ENCODE measurements at regions not wholly inside any gene's neighbourhood (a gene's known extent, or its start where the extent isn't known, plus 50 kb on each side); places are given as distances from the start of the nearest gene placed in this dataset.
"Not testable (repeated sequence)": the region's sequence is repeated elsewhere in the genome, so short reads cannot be mapped to it uniquely, and the experiment has no call there.

GRCh38 chr14:105729825-105730368 lies 203.5 kb downstream of the TMEM121 start:
- FAIRE-seq; H2AFZ ChIP-seq (ENCODE audit: low read length); H3K4me3 ChIP-seq (ENCODE audit: extremely low read depth in 1 of 4, insufficient read depth in 2 of 4, low read depth in 3 of 4, low read length in 4 of 4); H2BK20ac ChIP-seq (ENCODE audit: low read length); H2BK5ac ChIP-seq (ENCODE audit: low read depth, low read length); POLR2A ChIA-PET (ENCODE audit: partially characterized antibody); H3K4me1 ChIP-seq (replicated peaks in 1 of 4; ENCODE audit: control insufficient read depth in 3 of 4, insufficient read depth in 4 of 4, low read length in 3 of 4); H3K36me3 ChIP-seq (ENCODE audit: control insufficient read depth in 2 of 4, insufficient read depth in 4 of 4, low read length in 3 of 4); H3K18ac ChIP-seq (ENCODE audit: extremely low read depth, low read length); H3K9ac ChIP-seq (replicated peaks in 1 of 4; ENCODE audit: extremely low read depth in 1 of 4, low read depth in 3 of 4, low read length in 3 of 4); H2BK12ac ChIP-seq (ENCODE audit: low read depth, low read length); H3K14ac ChIP-seq (ENCODE audit: insufficient read length); H3K79me1 ChIP-seq (ENCODE audit: low read depth, low read length); H3K79me2 ChIP-seq (ENCODE audit: control insufficient read depth in 1 of 2, insufficient read depth in 2 of 2, low read length in 2 of 2); H4K20me1 ChIP-seq (replicated peaks in 1 of 2; ENCODE audit: control insufficient read depth in 1 of 2, insufficient read depth in 2 of 2, low read length in 2 of 2); H4K8ac ChIP-seq (ENCODE audit: extremely low read depth, insufficient read depth, low read length); H2AK5ac ChIP-seq (ENCODE audit: low read depth, low read length); H3K23ac ChIP-seq (ENCODE audit: insufficient read length); H3K27ac ChIP-seq (ENCODE audit: low read depth, low read length); H2BK120ac ChIP-seq (replicated peaks; ENCODE audit: low read depth, low read length); H3K4me2 ChIP-seq (ENCODE audit: insufficient read depth in 1 of 2, low read depth in 2 of 2, low read length in 2 of 2); H2BK15ac ChIP-seq (ENCODE audit: low read length); H4K5ac ChIP-seq (ENCODE audit: insufficient read length, low read depth, low read length); H3K56ac ChIP-seq (replicated peaks; ENCODE audit: insufficient read length, low read depth, low read length); H3K4ac ChIP-seq (replicated peaks; ENCODE audit: insufficient read length, low read depth, low read length); DNase-seq (ENCODE audit: low read depth in 1 of 2, low spot score in 2 of 2); H4K91ac ChIP-seq (replicated peaks; ENCODE audit: insufficient read length, low read length); H3K23me2 ChIP-seq (ENCODE audit: low read depth, low read length); H3K27me3 ChIP-seq (replicated peaks in 1 of 4; ENCODE audit: control insufficient read depth in 3 of 4, extremely low read depth in 1 of 4, insufficient read depth in 3 of 4, low read length in 3 of 4): not testable (repeated sequence)
- H3K9me3 ChIP-seq (ENCODE audit: insufficient read depth in 2 of 2, low read depth in 1 of 2, low read length in 1 of 2), result peaks cover 16 to 59% of the 10 kb centered on the region in 2 experiments; a peak in 3 of 4 replicates
- 59% methylated on average over 8 of the region's 8 CpGs; no CpG with 5 or more reads in 1 of the 2 experiments for WGBS, 2 experiments (ENCODE audit: extremely low coverage in 1 of 2, insufficient coverage in 1 of 2, insufficient read length in 1 of 2, insufficient replicate concordance in 2 of 2, low coverage in 1 of 2, low lambda C conversion rate in 2 of 2, missing lambda C conversion rate in 1 of 2)
- CTCF ChIA-PET (ENCODE audit: partially characterized antibody), result interaction anchor here (0.6 kb wide), 1 partner anchor 16 kb away, joined by 3 read pairs; no protein-coding TSS in a partner anchor

GRCh38 chr14:105730731-105731130 lies 204.3 kb downstream of the TMEM121 start:
- CTCF ChIA-PET (ENCODE audit: partially characterized antibody); DNase-seq (ENCODE audit: low read depth in 1 of 2, low spot score in 2 of 2); H2BK5ac ChIP-seq (ENCODE audit: low read depth, low read length); H3K9ac ChIP-seq (replicated peaks in 1 of 4; ENCODE audit: extremely low read depth in 1 of 4, low read depth in 3 of 4, low read length in 3 of 4); H3K23ac ChIP-seq (ENCODE audit: insufficient read length); H3K36me3 ChIP-seq (ENCODE audit: control insufficient read depth in 2 of 4, insufficient read depth in 4 of 4, low read length in 3 of 4); H2AFZ ChIP-seq (ENCODE audit: low read length); H3K79me1 ChIP-seq (ENCODE audit: low read depth, low read length); H3K4me1 ChIP-seq (replicated peaks in 1 of 4; ENCODE audit: control insufficient read depth in 3 of 4, insufficient read depth in 4 of 4, low read length in 3 of 4); H3K56ac ChIP-seq (replicated peaks; ENCODE audit: insufficient read length, low read depth, low read length); H2BK15ac ChIP-seq (ENCODE audit: low read length); H4K91ac ChIP-seq (replicated peaks; ENCODE audit: insufficient read length, low read length); H4K20me1 ChIP-seq (replicated peaks in 1 of 2; ENCODE audit: control insufficient read depth in 1 of 2, insufficient read depth in 2 of 2, low read length in 2 of 2); H2BK20ac ChIP-seq (ENCODE audit: low read length); H3K18ac ChIP-seq (ENCODE audit: extremely low read depth, low read length); POLR2A ChIA-PET (ENCODE audit: partially characterized antibody); H4K8ac ChIP-seq (ENCODE audit: extremely low read depth, insufficient read depth, low read length); H3K27me3 ChIP-seq (replicated peaks in 1 of 4; ENCODE audit: control insufficient read depth in 3 of 4, extremely low read depth in 1 of 4, insufficient read depth in 3 of 4, low read length in 3 of 4); H2BK120ac ChIP-seq (replicated peaks; ENCODE audit: low read depth, low read length); H3K4me3 ChIP-seq (ENCODE audit: extremely low read depth in 1 of 4, insufficient read depth in 2 of 4, low read depth in 3 of 4, low read length in 4 of 4); H3K14ac ChIP-seq (ENCODE audit: insufficient read length); H2BK12ac ChIP-seq (ENCODE audit: low read depth, low read length); H4K5ac ChIP-seq (ENCODE audit: insufficient read length, low read depth, low read length); H3K4ac ChIP-seq (replicated peaks; ENCODE audit: insufficient read length, low read depth, low read length); H3K79me2 ChIP-seq (ENCODE audit: control insufficient read depth in 1 of 2, insufficient read depth in 2 of 2, low read length in 2 of 2); H2AK5ac ChIP-seq (ENCODE audit: low read depth, low read length); H3K23me2 ChIP-seq (ENCODE audit: low read depth, low read length); H3K4me2 ChIP-seq (ENCODE audit: insufficient read depth in 1 of 2, low read depth in 2 of 2, low read length in 2 of 2); FAIRE-seq; H3K27ac ChIP-seq (ENCODE audit: low read depth, low read length): not testable (repeated sequence)
- 58% methylated on average over 7 of the region's 7 CpGs; no CpG with 5 or more reads in 1 of the 2 experiments for WGBS, 2 experiments (ENCODE audit: extremely low coverage in 1 of 2, insufficient coverage in 1 of 2, insufficient read length in 1 of 2, insufficient replicate concordance in 2 of 2, low coverage in 1 of 2, low lambda C conversion rate in 2 of 2, missing lambda C conversion rate in 1 of 2)
- peaks cover 16 to 60% of the 10 kb centered on the region in 2 experiments; a peak in 3 of 4 replicates for H3K9me3 ChIP-seq (ENCODE audit: insufficient read depth in 2 of 2, low read depth in 1 of 2, low read length in 1 of 2)

All from H1 (cell line).